H9 (cell line): ENCODE measurements at regions not wholly inside any gene's neighbourhood (a gene's known extent, or its start where the extent isn't known, plus 50 kb on each side); places are given as distances from the start of the nearest gene placed in this dataset.

Source experiments
- DNase-seq: peaks from one replicate; pipeline ENCODE4 v3.0.0-alpha.2; 2017
- H2AFZ ChIP-seq: one replicate; pipeline ENCODE4 v1.6.1; 2013; ENCODE audit warnings: mild to moderate bottlenecking, low read length, control low read depth, moderate library complexity
- H2AK5ac ChIP-seq: 2 replicates; pipeline ENCODE4 v1.6.1; 2013; ENCODE audit warnings: low read length, control low read depth, mixed read lengths; ENCODE audit not compliant: insufficient read length
- H2BK120ac ChIP-seq: one replicate; pipeline ENCODE4 v1.6.1; 2013; ENCODE audit warnings: low read depth, mild to moderate bottlenecking, low read length, control low read depth, inconsistent platforms; ENCODE audit not compliant: poor library complexity, severe bottlenecking
- H2BK12ac ChIP-seq: 2 replicates; pipeline ENCODE4 v1.6.1; 2013; ENCODE audit warnings: low read length, control low read depth, mixed read lengths, low read depth; ENCODE audit not compliant: insufficient read length
- H2BK15ac ChIP-seq: 2 replicates; pipeline ENCODE4 v1.6.1; 2013; ENCODE audit warnings: low read depth, low read length, control low read depth
- H2BK20ac ChIP-seq: one replicate; pipeline ENCODE4 v1.6.1; 2013; ENCODE audit warnings: low read depth, mild to moderate bottlenecking, low read length, control low read depth, inconsistent platforms; ENCODE audit not compliant: poor library complexity, severe bottlenecking
- H2BK5ac ChIP-seq: 2 replicates; pipeline ENCODE4 v1.6.1; 2013; ENCODE audit warnings: low read length, control low read depth, mixed read lengths; ENCODE audit not compliant: insufficient read length
- H3K14ac ChIP-seq: 2 replicates; pipeline ENCODE4 v1.6.1; 2013; ENCODE audit warnings: low read length, control low read depth; ENCODE audit not compliant: insufficient read depth
- H3K18ac ChIP-seq: 2 replicates; pipeline ENCODE4 v1.6.1; 2013; ENCODE audit warnings: low read depth, mild to moderate bottlenecking, mixed read lengths, low read length, control low read depth; ENCODE audit not compliant: insufficient read length
- H3K23ac ChIP-seq: 2 replicates; pipeline ENCODE4 v1.6.1; 2013; ENCODE audit warnings: low read length, control low read depth, mixed read lengths, low read depth; ENCODE audit not compliant: insufficient read length
- H3K23me2 ChIP-seq: 2 replicates; pipeline ENCODE4 v1.6.1; 2013; ENCODE audit warnings: low read depth, mild to moderate bottlenecking, mixed read lengths, low read length, control low read depth; ENCODE audit not compliant: insufficient read length, poor library complexity, severe bottlenecking
- H3K27ac ChIP-seq: 2 replicates; pipeline ENCODE4 v1.5.1; 2013; ENCODE audit warnings: low read length, control low read depth, mixed read lengths, low read depth; ENCODE audit not compliant: insufficient read length
- H3K27me3 ChIP-seq: 2 replicates; pipeline ENCODE4 v1.6.1; 2013; ENCODE audit warnings: low read length, control low read depth, inconsistent platforms; ENCODE audit not compliant: insufficient read depth
- H3K4ac ChIP-seq: 2 replicates; pipeline ENCODE4 v1.6.1; 2013; ENCODE audit warnings: low read depth, mild to moderate bottlenecking, control low read depth, inconsistent platforms, low read length, moderate library complexity
- H3K4me1 ChIP-seq: 2 replicates; pipeline ENCODE4 v1.6.1; 2013; ENCODE audit warnings: low read length, control low read depth, inconsistent platforms; ENCODE audit not compliant: insufficient read depth
- H3K4me2 ChIP-seq: 2 replicates; pipeline ENCODE4 v1.6.1; 2013; ENCODE audit warnings: low read length, control low read depth, mixed read lengths; ENCODE audit not compliant: insufficient read length, insufficient read depth
- H3K56ac ChIP-seq: 2 replicates; pipeline ENCODE4 v1.6.1; 2013; ENCODE audit warnings: low read depth, mild to moderate bottlenecking, mixed read lengths, low read length, control low read depth; ENCODE audit not compliant: insufficient read length
- H3K79me1 ChIP-seq: 2 replicates; pipeline ENCODE4 v1.6.1; 2013; ENCODE audit warnings: low read depth, mild to moderate bottlenecking, moderate library complexity, low read length, control low read depth, inconsistent platforms; ENCODE audit not compliant: insufficient read depth, poor library complexity, severe bottlenecking
- H3K79me2 ChIP-seq: 2 replicates; pipeline ENCODE4 v1.6.1; 2013; ENCODE audit warnings: low read length, control low read depth, inconsistent platforms; ENCODE audit not compliant: insufficient read depth
- H3K9ac ChIP-seq: 2 replicates; pipeline ENCODE4 v1.6.1; 2013; ENCODE audit warnings: low read length, control low read depth, mixed read lengths; ENCODE audit not compliant: insufficient read length; ENCODE audit errors: extremely low read depth
- H3K9me3 ChIP-seq: one replicate; pipeline ENCODE4 v1.6.1; 2013; ENCODE audit warnings: low read depth, low read length, inconsistent platforms; ENCODE audit not compliant: control insufficient read depth
- H3T11ph ChIP-seq: one replicate; pipeline ENCODE4 v1.6.1; 2013; ENCODE audit warnings: mild to moderate bottlenecking, low read length, control low read depth, inconsistent platforms
- H4K20me1 ChIP-seq: one replicate; pipeline ENCODE4 v1.6.1; 2013; ENCODE audit not compliant: control insufficient read depth, insufficient read length, insufficient read depth
- H4K5ac ChIP-seq: 2 replicates; pipeline ENCODE4 v1.6.1; 2013; ENCODE audit warnings: low read depth, mild to moderate bottlenecking, mixed read lengths, low read length, control low read depth; ENCODE audit not compliant: insufficient read length
- H4K8ac ChIP-seq: replicated peaks from 2 replicates; pipeline ENCODE4 v1.6.1; 2013; ENCODE audit warnings: low read length, control low read depth, mixed read lengths, low read depth; ENCODE audit not compliant: insufficient read length
- H4K91ac ChIP-seq: 2 replicates; pipeline ENCODE4 v1.6.1; 2013; ENCODE audit warnings: low read depth, mild to moderate bottlenecking, moderate library complexity, mixed read lengths, low read length, control low read depth; ENCODE audit not compliant: insufficient read length
- H3K27ac Mint-ChIP-seq, 3 experiments: 2 replicates in 2 of 3; 3 replicates in 1 of 3; pipeline ENCODE4 v1.8.0; 2020 to 2021; ENCODE audit warnings: mixed read lengths in 3 of 3, mild to moderate bottlenecking in 1 of 3, moderate library complexity in 1 of 3
- H3K27me3 Mint-ChIP-seq: 2 replicates; pipeline ENCODE4 v1.8.0; 2021; ENCODE audit warnings: low read depth, mild to moderate bottlenecking, moderate library complexity, mixed read lengths
- H3K36me3 Mint-ChIP-seq, 3 experiments: 2 replicates in 2 of 3; 3 replicates in 1 of 3; pipeline ENCODE4 v1.8.0; 2020 to 2021; ENCODE audit warnings: low read depth in 3 of 3, mixed read lengths in 3 of 3; ENCODE audit not compliant: insufficient read depth in 1 of 3
- H3K4me1 Mint-ChIP-seq, 2 experiments: 2 replicates each; pipeline ENCODE4 v1.8.0; 2020; ENCODE audit warnings: mixed read lengths in 2 of 2
- H3K4me3 Mint-ChIP-seq, 2 experiments: 2 replicates in 1 of 2; 3 replicates in 1 of 2; pipeline ENCODE4 v1.8.0; 2020 to 2021; ENCODE audit warnings: mild to moderate bottlenecking in 2 of 2, mixed read lengths in 2 of 2, moderate library complexity in 1 of 2
- H3K9me3 Mint-ChIP-seq, 2 experiments: 2 replicates in 1 of 2; 3 replicates in 1 of 2; pipeline ENCODE4 v1.8.0; 2020; ENCODE audit warnings: mild to moderate bottlenecking in 2 of 2, mixed read lengths in 2 of 2, moderate library complexity in 1 of 2
- WGBS: extraction: QIAGEN DNeasy Blood & Tissue Kit; methylation state at CpG from one replicate; pipeline ENCODE4 v1.1.7; 2013; ENCODE audit warnings: missing lambda C conversion rate, low lambda C conversion rate, mixed read lengths; ENCODE audit not compliant: insufficient read length; ENCODE audit errors: extremely low coverage; 5-methylcytosine and 5-hydroxymethylcytosine counted together
- TF ChIP-seq, protein P1 (sequence below): fragments of 200-600 bp; sonication (generic); conservative IDR thresholded peaks from 3 replicates; pipeline ENCODE4 v1.8.0; 2021; ENCODE audit warnings: antibody characterized with exemption, mild to moderate bottlenecking

DNA sequence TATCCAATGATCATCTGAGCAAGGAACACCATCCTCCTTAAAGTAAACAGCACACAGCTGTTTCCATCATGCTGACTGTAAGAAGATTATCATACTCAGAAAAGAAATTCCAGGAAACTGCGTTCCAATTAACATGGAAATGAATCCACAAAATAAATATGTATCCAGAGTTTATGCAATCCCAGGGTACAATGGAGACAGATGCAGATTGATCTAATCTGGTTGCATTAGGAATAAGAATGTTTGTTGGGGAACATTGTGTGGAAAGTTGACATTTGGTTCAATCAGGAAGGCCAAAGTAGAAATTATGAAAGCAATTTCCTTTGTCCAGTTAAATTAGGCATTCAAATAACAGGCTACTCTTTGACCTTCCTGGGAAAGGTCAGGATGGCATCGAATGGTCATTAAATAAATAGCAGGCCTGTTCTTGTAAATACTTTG lies 236.9 kb upstream of the AMIGO2 start:
- Histone ChIP-seq H3K27me3 (no peaks in the 10 kb centered on the region), H2BK120ac (no peak overlapping the region), H3K9me3 (no peaks in the 10 kb centered on the region), H2BK12ac (no peak overlapping the region), H2BK20ac (no peak overlapping the region), H3K79me2 (no peaks in the 10 kb centered on the region), H3K27ac (no peak overlapping the region), H3T11ph (no peak overlapping the region), H3K56ac (no peak overlapping the region), H2AFZ (no peak overlapping the region), H3K23ac (no peak overlapping the region), H3K23me2 (no peaks in the 10 kb centered on the region), H3K4ac (no peak overlapping the region), H4K5ac (no peak overlapping the region), H4K20me1 (no peaks in the 10 kb centered on the region), H4K8ac (no peak overlapping the region), H2AK5ac (no peak overlapping the region), H2BK5ac (no peak overlapping the region), H3K79me1 (no peaks in the 10 kb centered on the region), H3K9ac (no peak overlapping the region), H2BK15ac (no peak overlapping the region), H3K4me1 (no peaks in the 10 kb centered on the region), H3K14ac (no peak overlapping the region), H3K18ac (no peak overlapping the region), H3K4me2 (no peak overlapping the region), H4K91ac (no peak overlapping the region)
- no peaks in the 10 kb centered on the region for H3K27me3 Mint-ChIP-seq
- no peaks in the 10 kb centered on the region for H3K36me3 Mint-ChIP-seq
- DNase-seq = no peak
- no peaks in the 10 kb centered on the region for H3K9me3 Mint-ChIP-seq
- no peak overlapping the region for H3K27ac Mint-ChIP-seq
- TF ChIP-seq, protein P1, sequence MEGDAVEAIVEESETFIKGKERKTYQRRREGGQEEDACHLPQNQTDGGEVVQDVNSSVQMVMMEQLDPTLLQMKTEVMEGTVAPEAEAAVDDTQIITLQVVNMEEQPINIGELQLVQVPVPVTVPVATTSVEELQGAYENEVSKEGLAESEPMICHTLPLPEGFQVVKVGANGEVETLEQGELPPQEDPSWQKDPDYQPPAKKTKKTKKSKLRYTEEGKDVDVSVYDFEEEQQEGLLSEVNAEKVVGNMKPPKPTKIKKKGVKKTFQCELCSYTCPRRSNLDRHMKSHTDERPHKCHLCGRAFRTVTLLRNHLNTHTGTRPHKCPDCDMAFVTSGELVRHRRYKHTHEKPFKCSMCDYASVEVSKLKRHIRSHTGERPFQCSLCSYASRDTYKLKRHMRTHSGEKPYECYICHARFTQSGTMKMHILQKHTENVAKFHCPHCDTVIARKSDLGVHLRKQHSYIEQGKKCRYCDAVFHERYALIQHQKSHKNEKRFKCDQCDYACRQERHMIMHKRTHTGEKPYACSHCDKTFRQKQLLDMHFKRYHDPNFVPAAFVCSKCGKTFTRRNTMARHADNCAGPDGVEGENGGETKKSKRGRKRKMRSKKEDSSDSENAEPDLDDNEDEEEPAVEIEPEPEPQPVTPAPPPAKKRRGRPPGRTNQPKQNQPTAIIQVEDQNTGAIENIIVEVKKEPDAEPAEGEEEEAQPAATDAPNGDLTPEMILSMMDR = no peak
- H3K4me1 Mint-ChIP-seq = peaks cover 0 to 3% of the 10 kb centered on the region in 2 experiments; a peak in 1 of 4 replicates
- no peak overlapping the region for H3K4me3 Mint-ChIP-seq
- WGBS = no CpG with 5 or more reads among the region's 2 CpGs
